GM21515 (cell line): ENCODE measurements at regions not wholly inside any gene's neighbourhood (a gene's known extent, or its start where the extent isn't known, plus 50 kb on each side); places are given as distances from the start of the nearest gene placed in this dataset.

ENCODE experiments used
- ATAC-seq: cut with Tn5 transposase; IDR thresholded peaks from one replicate; pipeline ENCODE4 v1.9.1; 2021; ENCODE audit not compliant: unreplicated experiment

DNA sequence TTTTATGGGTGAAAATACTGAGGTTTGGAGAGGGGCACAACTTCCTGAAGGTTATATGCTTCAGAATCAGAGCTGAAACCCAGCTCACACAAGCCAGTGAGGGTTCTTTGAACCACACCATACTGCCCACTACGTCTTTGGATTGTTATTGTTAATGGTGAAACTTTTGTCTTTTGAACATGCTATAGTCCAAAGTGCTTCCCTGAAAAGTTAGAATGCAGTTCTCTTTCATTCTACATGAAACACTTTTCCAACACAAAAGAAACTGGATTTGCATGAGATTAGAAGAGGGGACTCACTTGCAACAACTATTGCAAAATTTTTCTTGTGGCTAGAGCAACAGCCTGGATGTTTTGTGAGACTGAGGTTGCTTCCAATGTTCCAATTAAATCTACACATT, 473.6 kb downstream of the SOX2 start:
- ATAC-seq, result no peak

DNA sequence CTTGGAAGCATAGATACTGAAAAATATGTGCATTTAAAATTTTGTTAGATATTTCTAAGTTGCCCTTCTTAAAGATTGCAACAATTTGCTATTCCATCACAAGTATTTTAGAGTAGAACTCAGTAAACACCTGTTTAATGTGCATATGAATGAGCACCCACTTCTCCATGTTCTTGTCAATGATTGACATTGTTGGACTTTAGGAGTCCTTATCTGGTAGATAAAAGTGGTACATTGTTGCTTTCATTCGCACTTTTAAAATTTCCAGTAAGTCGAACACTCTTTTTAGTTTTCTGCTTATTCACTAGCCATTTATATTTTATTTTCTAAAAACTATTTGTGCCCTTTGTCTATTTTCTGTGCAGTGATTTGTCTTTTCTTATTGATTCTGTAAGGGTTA, 478.3 kb downstream of the SOX2 start:
- no peak for ATAC-seq

DNA sequence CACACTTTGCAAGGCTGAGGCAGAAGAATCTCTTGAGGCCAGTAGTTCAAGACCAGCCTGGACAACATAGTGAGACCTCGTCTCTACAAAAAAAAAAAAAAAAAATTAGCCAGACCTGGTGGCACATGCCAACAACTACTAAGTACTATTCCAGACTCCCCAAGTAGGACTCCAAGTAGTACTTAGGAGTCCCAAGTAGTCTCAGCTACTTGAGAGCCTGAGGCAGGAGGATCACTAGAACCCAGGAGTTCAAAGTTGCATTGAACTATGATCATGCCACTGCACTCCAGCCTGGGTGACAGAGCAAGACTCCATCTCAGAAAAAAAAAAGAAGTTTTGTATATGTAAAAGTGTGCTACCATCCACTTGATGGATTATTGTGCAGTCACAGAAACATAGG, 486.6 kb downstream of the SOX2 start:
- no peak for ATAC-seq

DNA sequence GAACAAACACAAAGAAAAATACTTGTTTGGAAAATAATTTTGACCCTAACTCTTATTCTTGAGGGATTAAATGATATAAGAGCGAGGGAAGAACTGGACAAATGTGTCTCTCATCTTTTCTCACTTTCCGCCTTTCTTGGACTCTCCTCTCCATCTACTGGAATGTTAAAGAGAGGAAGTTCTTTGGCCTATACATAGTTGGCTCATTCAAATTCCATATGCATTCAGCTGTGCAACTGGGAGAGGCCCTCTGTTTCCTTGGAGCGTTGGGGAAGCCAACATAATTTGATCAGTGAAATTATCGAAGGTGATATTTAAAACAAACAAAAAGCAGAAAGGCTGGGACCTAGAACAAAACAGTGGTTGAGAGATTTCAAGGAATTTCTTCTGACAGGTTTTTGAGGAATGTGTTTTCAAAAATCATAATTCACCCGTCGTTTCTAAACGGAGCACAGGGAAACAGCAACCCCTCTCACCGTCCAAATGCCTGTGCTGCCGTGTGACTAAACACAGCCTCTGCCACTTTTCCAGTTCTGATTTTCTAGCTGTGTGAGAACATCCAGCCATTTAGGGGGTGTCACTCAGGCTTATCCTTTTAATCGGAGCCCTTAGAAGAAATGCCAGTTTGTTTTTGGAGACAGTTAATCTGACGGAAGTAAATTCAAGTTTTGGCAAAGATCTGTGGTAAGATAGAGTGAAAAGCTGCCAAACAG, 489.9 kb downstream of the SOX2 start:
- ATAC-seq, result no peak

DNA sequence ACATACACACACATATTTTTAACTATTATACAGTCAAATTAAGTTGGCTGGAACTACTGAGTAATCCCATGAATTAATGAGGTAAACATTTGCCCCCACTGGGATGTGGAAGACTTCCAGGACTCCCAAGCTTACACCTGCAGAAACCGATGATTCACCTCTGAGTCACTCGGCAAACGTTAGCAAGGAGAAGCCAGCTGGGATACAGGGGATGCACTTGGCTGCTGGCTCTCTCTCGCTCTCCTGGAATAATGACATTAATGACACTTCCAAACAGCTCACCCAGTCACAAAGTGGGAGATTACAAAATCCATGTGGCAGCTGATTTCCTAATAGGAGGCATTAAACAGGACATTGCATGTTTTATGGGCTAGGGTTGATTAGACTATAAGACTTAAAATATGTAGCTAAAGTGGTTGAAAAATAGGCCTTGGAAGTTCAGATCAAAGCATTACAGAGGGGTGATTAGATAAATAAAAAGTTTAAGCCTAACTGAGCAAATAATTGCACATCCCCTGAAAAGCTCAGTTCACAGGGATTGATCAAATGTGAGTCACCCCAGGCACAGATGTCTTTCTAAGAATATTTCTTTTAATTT, 500.9 kb downstream of the SOX2 start:
- no peak for ATAC-seq

DNA sequence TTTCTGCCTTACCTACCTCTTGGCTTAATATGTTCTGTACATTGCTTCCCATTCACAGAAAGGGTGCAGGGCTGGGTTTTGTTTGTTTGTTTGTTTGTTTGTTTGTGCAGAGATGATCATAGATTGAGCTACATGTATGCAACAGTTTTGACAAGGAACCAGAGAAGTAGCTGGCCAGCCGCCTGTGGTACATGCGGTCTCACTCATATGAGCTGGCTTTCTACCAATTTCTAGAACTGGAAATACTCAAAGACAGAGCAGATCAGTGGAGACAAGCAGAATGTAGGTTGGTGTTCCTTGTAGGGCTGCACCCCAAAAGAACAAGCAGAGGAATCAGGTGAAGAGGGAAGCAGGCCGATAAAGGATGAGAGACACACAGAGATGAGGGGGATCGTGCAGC, 502.7 kb downstream of the SOX2 start:
- no peak for ATAC-seq

DNA sequence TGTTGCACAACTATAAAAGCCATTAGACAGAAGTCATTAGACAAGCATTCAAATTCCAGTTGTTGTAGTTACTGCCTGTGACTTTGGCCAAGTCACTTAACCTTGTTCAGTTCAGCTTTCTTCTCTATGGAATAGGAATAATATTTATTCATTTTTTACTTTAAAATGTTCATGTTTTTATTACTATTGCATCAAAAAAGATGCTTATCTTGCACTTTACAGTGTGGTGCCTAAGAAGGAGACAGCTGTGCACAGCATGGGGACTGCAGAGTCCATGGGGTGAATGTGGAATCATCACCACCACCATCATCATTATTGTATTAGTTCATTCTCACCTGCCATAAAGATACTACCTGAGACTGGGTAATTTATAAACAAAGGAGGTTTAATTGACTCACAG, 504.2 kb downstream of the SOX2 start:
- ATAC-seq, result no peak

DNA sequence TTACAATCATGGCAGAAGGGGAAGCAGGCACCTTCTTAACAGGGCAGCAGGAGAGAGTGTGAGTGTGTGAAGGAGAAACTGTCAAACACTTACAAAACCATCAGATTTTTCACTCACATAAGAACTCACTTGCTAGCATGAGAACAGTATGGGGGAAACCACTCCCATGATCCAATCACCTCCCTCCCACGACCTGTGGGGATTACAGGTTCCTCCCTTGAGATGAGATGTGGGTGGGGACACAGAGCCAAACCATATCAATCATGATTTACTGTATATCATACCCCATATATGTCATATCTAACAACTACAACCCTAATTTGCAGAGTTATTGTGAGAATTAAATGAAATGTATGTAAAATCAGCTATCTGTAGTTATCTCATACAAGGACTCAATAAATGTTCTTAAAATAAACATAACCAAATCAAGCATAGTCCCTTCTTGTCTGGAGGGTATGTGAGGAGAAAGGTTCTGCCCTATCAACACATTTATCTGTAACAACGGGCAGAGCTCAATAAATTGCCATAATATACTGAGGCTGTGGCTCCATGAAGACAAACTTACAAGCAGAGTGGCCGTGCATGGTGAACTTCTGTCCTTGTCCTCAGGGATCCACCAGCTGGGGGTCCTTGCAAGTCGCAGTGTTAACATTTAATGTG, 504.7 kb downstream of the SOX2 start:
- ATAC-seq, result no peak

DNA sequence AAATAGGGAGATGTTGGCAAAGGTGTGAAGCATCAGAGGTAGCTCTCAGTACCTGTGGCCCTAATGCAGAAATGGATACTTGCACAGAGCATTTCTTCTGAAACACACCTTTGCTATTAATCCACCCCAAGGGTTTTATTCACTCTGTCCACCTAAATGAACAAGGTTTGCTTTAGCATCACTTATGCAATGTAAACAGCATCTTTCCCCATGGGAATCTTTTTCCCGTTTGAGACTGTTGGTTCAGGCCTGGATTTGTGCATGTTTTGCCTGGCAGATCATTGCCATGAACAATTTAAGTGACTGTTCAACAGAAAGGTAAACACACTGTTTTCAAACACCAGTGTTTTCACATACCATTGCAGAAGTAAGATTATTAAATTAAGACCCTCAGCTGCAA, 508.3 kb downstream of the SOX2 start:
- ATAC-seq, result no peak

DNA sequence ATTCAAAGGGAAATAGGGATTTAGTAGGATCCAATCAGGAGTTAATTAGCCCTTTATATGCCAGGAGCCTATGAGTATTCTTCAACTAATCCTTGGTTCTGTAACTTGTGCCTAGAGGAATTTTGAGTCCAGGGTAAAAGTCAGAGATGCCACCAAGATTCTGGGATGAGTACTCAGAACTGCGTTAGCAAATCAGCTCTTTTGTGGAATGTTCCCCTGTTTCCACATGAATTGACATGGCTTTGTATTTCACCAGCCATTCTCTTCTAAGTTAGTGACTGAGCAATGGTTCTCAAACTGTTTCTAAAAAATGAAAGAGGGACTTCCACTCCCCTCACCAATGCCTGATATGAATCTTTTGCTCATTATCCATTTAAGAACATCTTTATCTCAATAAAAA, 508.7 kb downstream of the SOX2 start:
- ATAC-seq, result no peak

DNA sequence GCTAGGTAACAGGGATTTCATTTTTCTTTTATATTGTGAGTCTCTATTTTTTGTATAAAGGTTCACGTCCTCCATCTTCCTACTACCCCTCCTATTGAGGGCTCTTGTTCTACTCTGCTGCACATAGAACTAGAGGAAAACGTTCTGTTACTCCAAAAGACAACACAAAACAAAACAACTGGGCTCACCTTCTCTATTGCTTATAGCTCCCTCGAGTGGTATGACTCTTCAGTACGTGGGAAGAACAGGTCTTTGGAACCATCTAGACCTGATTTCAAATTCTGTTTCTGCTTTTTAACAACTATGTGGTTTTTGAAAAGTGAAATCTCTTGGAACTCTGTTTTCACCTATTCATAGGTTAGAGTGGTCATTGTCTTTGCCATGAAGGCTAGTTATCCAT, 515.3 kb downstream of the SOX2 start:
- no peak for ATAC-seq

DNA sequence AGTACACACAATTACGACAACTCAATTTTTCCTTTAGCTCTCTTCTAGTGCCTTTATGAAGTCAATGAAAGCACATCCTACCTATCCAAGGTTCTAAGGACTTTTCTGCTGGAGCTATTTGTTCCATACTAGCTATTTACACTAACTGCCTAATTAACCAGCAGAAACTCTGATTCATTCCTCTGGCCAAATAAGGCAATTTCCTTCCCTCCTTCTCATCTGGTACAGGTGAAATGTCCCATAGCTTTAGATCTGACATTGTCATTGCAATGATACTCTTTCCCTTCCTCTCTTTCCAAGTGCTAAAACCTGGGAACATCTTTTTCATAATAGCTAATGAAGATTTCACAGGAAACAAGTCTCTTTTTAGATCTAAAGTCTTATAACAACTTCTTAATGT, 521.7 kb downstream of the SOX2 start:
- no peak for ATAC-seq

DNA sequence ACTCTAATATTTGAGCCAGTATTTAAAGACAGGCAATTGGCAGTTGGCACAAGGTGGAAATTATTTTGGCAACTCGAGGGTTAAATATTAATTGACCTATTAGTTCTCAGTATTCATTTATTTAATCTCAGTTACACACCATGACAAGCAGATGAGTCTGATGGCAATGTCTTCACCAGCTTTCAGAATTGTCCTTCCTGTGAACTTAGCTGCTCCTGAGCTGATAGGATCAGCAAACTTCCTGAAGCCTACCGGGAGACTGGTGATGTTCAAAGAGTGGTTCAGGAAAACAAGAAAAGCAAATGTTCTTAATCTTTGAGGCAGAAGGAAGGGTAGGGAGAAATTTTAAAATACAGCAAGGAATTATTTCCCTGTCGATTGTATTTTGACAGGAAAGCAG, 522.2 kb downstream of the SOX2 start:
- no peak for ATAC-seq

DNA sequence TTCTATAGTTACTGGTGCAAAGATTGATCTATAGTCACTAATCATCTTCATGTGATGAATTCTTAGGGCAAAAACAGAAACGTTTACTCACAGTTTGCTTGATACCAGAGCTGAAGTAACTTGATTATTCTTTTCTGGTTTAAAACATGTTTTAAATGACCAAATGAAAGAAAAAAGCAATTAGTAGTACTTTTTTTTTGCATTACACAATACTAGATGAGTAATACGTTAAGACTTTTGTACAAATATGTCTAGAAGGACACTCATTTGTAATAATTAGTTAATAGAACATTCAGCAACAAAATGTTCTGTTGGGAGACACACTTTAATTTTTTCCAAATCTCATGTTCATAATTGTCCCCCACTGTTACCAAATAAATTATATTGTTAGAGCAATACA, 523.2 kb downstream of the SOX2 start:
- no peak for ATAC-seq

DNA sequence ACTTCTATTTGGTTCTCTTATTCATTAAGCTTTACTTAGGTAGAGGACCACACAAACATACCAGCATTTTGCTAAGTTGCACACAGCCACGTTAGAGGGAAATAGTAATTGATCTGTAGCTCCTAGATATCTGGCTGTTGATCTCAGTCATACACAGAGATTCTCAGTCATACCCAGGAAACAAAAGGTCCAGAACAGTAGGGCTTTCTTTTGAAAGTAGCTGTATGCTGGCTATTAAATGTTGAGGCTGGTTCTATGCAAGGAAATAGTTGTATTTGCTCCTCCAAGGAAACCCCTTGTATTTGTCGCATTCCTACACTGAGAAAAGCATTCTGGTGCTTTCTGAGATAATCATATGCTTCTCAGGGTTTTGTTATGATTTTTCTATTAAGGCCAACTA, 523.8 kb downstream of the SOX2 start:
- ATAC-seq, result no peak

DNA sequence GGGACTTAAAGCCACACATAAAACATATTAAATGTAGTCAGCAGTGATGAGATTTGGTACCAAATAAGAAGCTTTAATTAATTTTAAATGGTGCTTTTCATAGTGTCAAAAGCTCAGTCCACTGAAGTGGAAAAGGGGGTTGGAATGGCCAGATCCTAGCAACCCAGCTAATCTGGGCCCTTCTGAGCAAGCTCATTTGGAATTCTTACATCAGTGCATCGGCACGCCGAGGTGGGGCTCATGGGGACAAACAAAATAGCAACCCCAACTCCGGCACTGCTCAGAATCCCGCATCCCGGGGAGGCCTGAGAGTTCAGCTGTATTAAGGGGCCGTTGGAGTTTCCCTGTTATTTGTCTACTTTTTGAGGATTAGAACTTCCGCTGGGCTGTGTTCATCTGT, 526.4 kb downstream of the SOX2 start:
- no peak for ATAC-seq

DNA sequence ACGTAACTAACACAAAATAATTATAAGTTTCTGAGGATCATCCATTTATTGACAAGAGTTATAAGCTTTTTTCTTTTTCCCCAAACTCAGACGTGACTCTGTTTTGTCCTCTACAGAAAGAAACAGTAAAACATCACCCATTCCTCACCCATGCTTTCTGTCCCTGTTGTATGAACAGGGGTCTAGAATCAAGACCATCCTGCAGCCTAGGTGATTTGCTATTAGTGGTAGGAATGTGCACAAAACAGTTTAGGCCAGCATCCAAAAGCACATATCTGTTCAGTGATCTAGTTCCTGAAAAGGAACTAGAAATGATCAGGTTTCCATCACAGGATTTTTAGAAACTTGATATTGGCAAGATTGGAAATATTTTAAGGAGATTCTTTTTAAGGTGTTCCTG, 527.6 kb downstream of the SOX2 start:
- ATAC-seq, result no peak

DNA sequence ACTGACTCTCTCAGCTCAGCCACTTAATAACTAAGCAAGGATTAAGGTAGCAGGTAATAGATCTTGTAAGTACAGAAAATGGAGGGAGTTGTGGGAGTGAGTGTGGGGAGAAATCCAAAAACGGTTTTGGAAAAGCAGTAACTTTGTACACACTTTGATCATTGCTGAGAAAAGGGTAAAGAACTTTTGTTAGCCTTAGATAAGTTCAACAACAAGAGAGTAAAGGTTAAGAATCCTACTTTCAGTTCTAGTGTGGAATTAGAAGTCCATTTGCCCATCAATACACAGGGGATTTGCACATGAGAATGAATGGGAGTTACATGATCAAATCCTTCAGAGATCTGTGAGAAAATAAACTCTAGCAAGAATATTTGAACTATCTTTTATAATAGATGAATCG, 528.7 kb downstream of the SOX2 start:
- no peak for ATAC-seq

DNA sequence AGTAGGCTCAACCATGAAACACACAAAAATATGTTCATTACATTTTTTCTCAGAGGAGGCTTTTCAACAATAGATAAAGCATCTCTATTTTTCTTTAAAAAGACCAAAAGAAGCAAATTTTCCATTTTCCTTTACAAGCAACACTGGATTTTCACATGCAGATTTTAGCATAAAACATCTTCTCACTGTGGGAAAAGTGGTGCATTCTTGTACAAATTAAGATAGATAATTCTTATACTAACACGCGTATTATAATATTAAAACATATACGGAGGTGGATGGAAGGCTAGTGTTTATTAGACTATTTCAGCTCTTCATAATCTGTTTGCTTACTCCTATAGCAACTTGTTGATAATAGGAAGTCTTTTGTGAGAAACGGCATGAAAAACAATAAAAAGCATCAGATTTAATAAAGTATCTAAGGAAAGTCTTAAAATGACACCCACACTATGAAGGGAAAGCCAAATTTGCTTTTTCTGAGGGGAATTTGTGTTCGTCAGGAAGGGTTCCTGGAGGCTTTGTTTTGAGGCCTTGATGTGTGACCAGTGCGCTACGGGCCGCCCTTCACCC, 529.6 kb downstream of the SOX2 start:
- no peak for ATAC-seq

DNA sequence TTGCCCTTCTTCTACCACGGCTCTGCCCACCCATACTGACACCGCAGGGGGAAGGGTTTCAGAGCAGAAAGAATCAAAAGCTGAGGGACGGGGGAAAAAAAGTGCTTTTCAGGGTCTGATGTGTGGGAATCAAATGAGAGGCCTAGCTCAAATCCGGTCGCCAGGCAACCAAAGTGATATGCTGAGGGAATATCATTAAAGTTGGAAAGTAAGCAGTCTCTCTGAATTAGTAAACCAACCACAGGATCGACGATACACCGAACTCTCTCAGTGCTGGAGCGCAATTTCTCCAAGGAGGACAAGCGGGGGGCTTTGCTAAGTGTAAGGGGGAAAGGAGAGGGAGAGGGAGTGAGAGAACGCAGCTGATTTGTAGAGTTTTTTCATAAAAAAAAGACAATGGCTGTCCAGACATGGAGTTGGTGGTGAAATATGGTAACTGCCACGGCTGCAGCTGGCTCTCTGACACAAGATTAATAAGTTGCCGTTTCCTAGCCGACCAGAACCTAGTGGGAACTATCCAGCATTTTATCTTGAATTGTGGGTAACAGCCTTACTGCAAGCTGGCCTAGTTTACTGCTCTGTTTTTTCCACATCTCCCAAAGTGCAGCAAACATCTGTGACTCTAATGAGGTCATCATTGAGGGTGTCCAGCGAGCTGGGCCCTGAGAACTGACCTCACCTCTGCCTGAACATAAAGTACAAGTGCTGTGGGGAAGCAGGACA, 530.2 kb downstream of the SOX2 start:
- ATAC-seq, result no peak

DNA sequence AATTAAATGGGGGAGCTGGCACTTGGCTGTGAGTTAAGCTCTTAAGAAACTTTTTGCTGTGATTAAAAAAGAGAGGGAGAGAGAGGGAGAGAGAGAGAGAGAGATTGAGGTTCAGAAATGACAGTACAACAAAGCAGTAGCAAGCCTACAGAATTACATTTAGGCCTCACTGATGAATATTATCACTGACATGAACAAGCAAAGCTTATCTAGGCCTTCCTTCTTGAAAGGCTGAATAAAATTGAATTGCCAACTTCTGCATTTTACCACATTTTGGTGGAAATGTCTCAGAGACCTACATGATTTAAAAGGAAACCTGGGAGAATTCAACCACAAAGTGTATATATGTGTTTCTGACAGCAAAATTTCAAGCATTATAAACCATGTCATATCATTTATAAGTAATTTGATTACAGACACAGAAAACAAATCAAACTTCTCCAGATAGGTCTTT, 530.8 kb downstream of the SOX2 start:
- no peak for ATAC-seq

DNA sequence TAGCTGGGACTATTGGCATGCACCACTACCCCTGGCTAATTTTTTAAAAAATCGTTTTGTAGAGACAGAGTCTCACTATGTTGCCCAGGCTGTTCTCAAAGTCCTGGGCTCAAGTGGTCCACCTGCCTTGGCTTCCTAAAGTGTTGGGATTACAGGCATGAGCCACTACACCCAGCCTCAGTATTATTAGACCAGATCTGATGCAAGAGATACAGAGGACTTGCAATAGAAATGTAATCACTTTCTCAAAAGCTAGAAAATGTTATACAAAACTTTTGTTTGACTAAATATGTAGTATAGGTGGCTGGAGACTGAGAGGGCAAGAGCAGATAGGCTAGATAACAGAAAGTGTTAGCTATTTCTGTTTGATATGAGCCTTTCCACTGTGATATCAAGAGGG, 531.9 kb downstream of the SOX2 start:
- ATAC-seq, result no peak
